Erythroblast (primary cell): ENCODE measurements at regions not wholly inside any gene's neighbourhood (a gene's known extent, or its start where the extent isn't known, plus 50 kb on each side); places are given as distances from the start of the nearest gene placed in this dataset.

Experiments
- GATA1 ChIP-seq: IDR thresholded peaks from 2 replicates; pipeline ENCODE4 v1.6.1; 2011; ENCODE audit warnings: low read depth, mild to moderate bottlenecking, control low read depth, low read length, moderate library complexity
- POLR2A ChIP-seq: IDR thresholded peaks from 2 replicates; pipeline ENCODE4 v1.6.1; 2011; ENCODE audit warnings: mild to moderate bottlenecking, low read length

DNA sequence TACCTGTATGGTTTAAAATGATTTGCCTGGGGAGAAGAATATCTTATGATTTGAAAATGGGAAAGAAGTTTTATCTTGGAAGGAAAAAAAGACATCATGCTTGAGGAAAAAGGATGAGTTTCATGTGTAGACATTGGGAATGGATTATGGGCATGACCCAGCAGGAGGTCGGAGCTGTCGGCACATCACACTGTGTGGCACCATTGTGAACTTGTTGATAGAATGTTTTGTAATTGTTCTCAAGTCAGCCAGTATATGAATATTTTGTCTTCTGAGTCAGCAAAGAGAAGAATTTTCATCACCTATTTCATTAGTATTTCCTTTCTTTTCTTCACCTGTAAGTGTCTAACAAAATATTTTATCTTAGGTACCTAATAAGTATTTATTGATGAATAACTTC, 60.0 kb upstream of the HMGA2 start:
- TF ChIP-seq POLR2A (no peak), GATA1 (no peak)
